ENCODE measurements at regions not wholly inside any gene's neighbourhood (a gene's known extent, or its start where the extent isn't known, plus 50 kb on each side); places are given as distances from the start of the nearest gene placed in this dataset.

- TF ChIP-seq CTCF (IDR thresholded peaks at IDR 0.05) (no peak), POLR2A (IDR thresholded peaks at IDR 0.05) (no peak)
Measured at GRCh38 chr22:49381595-49382450, 445.9 kb downstream of the BRD1 start.

Data from heart left ventricle (tissue), 13 donors.